ENCODE measurements at regions not wholly inside any gene's neighbourhood (a gene's known extent, or its start where the extent isn't known, plus 50 kb on each side); places are given as distances from the start of the nearest gene placed in this dataset.

- DNase-seq = no peak
Observed at GRCh38 chr3:40969341-40969740, 230.0 kb upstream of the CTNNB1 start.

- no peak for DNase-seq
Observed at GRCh38 chr3:40969756-40970466, 229.4 kb upstream of the CTNNB1 start.

GRCh38 chr3:40971191-40972168 is 227.8 kb upstream of the CTNNB1 start:
- DNase-seq = no peak

GRCh38 chr3:40972350-40972749 is 227.0 kb upstream of the CTNNB1 start:
- DNase-seq = no peak

- no peak for DNase-seq
Observed at GRCh38 chr3:40973141-40973540, 226.2 kb upstream of the CTNNB1 start.

- DNase-seq = no peak
Observed at GRCh38 chr3:40975711-40976121, 223.6 kb upstream of the CTNNB1 start.

- DNase-seq = no peak
Observed at GRCh38 chr3:40976241-40976640, 223.1 kb upstream of the CTNNB1 start.

- DNase-seq = no peak
Observed at GRCh38 chr3:40978442-40978841, 220.9 kb upstream of the CTNNB1 start.

GRCh38 chr3:40979962-40980361 is 219.3 kb upstream of the CTNNB1 start:
- DNase-seq = no peak

- DNase-seq = no peak
Observed at GRCh38 chr3:40980467-40980866, 218.8 kb upstream of the CTNNB1 start.

- DNase-seq = no peak
Observed at GRCh38 chr3:40985195-40985594, 214.1 kb upstream of the CTNNB1 start.

- no peak for DNase-seq
Observed at GRCh38 chr3:40988468-40988867, 210.8 kb upstream of the CTNNB1 start.

GRCh38 chr3:40989141-40990061 is 209.9 kb upstream of the CTNNB1 start:
- no peak for DNase-seq

- no peak for DNase-seq
Observed at GRCh38 chr3:40990062-40990456, 209.2 kb upstream of the CTNNB1 start.

- DNase-seq = no peak
Observed at GRCh38 chr3:40992023-40992422, 207.3 kb upstream of the CTNNB1 start.

GRCh38 chr3:40994611-40995010 is 204.7 kb upstream of the CTNNB1 start:
- no peak for DNase-seq

- DNase-seq = no peak
Observed at GRCh38 chr3:40995271-40995670, 204.0 kb upstream of the CTNNB1 start.

- DNase-seq = no peak
Observed at GRCh38 chr3:40996382-40996781, 202.9 kb upstream of the CTNNB1 start.

GRCh38 chr3:40996827-40997710 is 202.2 kb upstream of the CTNNB1 start:
- no peak for DNase-seq

- no peak for DNase-seq
Observed at GRCh38 chr3:40997711-40998519, 201.4 kb upstream of the CTNNB1 start.

GRCh38 chr3:40999682-41000081 is 199.6 kb upstream of the CTNNB1 start:
- DNase-seq = no peak
